ENCODE measurements at regions not wholly inside any gene's neighbourhood (a gene's known extent, or its start where the extent isn't known, plus 50 kb on each side); places are given as distances from the start of the nearest gene placed in this dataset.

DNA sequence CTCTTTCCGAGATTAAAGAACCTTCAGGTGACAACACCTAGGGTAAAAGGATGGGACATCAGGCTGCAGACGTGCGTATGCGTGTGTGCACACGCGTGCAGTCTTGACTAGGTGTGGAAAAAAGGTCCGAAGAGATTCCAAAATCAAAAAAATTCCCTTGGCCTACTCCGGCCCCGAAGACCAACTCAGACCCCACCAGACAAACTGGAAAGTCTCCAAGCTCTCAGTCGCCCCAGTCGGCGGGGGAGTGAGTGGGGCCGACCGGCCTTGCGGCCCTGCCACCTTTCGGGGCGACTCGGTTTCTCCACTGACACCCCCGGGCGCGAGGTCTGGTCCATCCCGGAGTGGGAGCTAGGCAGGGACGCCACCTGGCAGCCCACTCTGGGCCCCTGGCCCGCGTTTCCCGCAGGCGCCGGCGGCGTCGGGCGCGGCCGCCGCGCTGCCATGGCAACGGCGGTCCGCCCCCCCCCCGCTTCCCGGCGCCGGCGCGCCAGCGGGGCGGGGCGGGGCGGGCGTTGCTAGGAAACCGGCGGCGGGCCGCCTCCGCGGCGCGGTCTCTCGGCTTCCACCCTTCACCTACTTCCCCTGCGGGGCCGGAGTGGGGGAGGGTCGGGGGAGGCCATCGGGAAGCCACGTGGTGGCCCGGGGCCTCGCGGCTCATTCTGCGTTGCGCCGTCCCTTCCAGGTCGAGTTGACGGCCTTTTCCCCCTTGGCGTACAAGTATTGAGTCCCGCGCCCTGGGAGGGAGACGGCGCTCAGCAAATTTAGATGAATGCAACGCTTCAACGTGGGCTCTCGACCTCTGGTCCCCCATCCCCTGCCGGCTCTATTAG lies 253.1 kb downstream of the EFCAB11 start:
- POLR2A ChIA-PET, result no interaction called here
- CTCF ChIA-PET, result interaction anchor here (0.8 to 1.4 kb wide), 5 partner anchors 9 to 313 kb away, joined by 3 read pairs; no protein-coding TSS in a partner anchor
- Histone ChIP-seq H3K4me3 (ENCODE audit: low read depth in 2 of 2, low read length in 1 of 2) (peak overlapping the region; percentile 56 to 62), H3K4me2 (peak overlapping the region; percentile 75), H3K27ac (ENCODE audit: low read depth in 2 of 2, low read length in 1 of 2) (peak overlapping the region; percentile 12 to 89; a peak in 3 of 4 replicates), H3K9me3 (0 out of 2 replicates have a peak, but pooled peaks cover 5% of the 10 kb centered on the region), H3K79me2 (ENCODE audit: insufficient read depth) (no peaks in the 10 kb centered on the region), H4K20me1 (ENCODE audit: insufficient read depth) (no peaks in the 10 kb centered on the region), H3K36me3 (replicated peaks in 1 of 2; ENCODE audit: control insufficient read depth in 1 of 2, insufficient read depth in 2 of 2, low read length in 1 of 2) (no peaks in the 10 kb centered on the region), H3K27me3 (ENCODE audit: insufficient read depth) (no peaks in the 10 kb centered on the region), H3F3A (replicated peaks; ENCODE audit: insufficient read depth) (no peaks in the 10 kb centered on the region), H3K9me2 (no peaks in the 10 kb centered on the region), H3K4me1 (ENCODE audit: control insufficient read depth in 1 of 2, insufficient read depth in 2 of 2, low read depth in 1 of 2, low read length in 1 of 2) (peaks cover 0 to 14% of the 10 kb centered on the region in 2 experiments; a peak in 2 of 4 replicates), H2AFZ (ENCODE audit: low read depth) (peak overlapping the region; percentile 97), H3K9ac (peak overlapping the region; percentile 49; the same call in 1 of the 2 replicates)
- WGBS (ENCODE audit: low lambda C conversion rate), result 27% methylated on average over 32 of the region's 81 CpGs
- DNase-seq, result peak; percentile 96
- no peak for TF ChIP-seq MEF2A (IDR thresholded peaks at IDR 0.05; ENCODE audit: borderline replicate concordance, low read depth)
- TF ChIP-seq, protein P1, sequence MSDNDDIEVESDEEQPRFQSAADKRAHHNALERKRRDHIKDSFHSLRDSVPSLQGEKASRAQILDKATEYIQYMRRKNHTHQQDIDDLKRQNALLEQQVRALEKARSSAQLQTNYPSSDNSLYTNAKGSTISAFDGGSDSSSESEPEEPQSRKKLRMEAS (IDR thresholded peaks at IDR 0.05; ENCODE audit: low read depth), result peak; percentile 97
- no peak for TF ChIP-seq GABPA (IDR thresholded peaks at IDR 0.05; ENCODE audit: low read depth)
- TF ChIP-seq, protein P2, sequence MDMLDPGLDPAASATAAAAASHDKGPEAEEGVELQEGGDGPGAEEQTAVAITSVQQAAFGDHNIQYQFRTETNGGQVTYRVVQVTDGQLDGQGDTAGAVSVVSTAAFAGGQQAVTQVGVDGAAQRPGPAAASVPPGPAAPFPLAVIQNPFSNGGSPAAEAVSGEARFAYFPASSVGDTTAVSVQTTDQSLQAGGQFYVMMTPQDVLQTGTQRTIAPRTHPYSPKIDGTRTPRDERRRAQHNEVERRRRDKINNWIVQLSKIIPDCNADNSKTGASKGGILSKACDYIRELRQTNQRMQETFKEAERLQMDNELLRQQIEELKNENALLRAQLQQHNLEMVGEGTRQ (IDR thresholded peaks at IDR 0.05; ENCODE audit: borderline replicate concordance, low read depth, low read length), result 0 out of 2 replicates have a peak, but pooled peaks have one; percentile 4
- TF ChIP-seq NRF1 (IDR thresholded peaks at IDR 0.05; ENCODE audit: low read depth, low read length), result peak; percentile 54; the same call in 1 of the 2 replicates
- no peak for TF ChIP-seq ELF1 (IDR thresholded peaks at IDR 0.05)
- TF ChIP-seq, protein P3, sequence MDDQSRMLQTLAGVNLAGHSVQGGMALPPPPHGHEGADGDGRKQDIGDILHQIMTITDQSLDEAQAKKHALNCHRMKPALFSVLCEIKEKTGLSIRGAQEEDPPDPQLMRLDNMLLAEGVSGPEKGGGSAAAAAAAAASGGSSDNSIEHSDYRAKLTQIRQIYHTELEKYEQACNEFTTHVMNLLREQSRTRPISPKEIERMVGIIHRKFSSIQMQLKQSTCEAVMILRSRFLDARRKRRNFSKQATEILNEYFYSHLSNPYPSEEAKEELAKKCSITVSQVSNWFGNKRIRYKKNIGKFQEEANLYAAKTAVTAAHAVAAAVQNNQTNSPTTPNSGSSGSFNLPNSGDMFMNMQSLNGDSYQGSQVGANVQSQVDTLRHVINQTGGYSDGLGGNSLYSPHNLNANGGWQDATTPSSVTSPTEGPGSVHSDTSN (IDR thresholded peaks at IDR 0.05), result no peak
- TF ChIP-seq EP300 (IDR thresholded peaks at IDR 0.05; ENCODE audit: borderline replicate concordance in 1 of 2, low read depth in 1 of 2, low read length in 1 of 2), result no peak
- TF ChIP-seq SMC3 (IDR thresholded peaks at IDR 0.05; ENCODE audit: low read depth, low read length), result no peak; the same call in none of the 2 replicates
- no peak for TF ChIP-seq RCOR1 (IDR thresholded peaks at IDR 0.05; ENCODE audit: low read length)
- peak; percentile 20; the same call in 1 of the 2 replicates for TF ChIP-seq RAD21 (IDR thresholded peaks at IDR 0.05; ENCODE audit: low read length)
- TF ChIP-seq, protein P4, sequence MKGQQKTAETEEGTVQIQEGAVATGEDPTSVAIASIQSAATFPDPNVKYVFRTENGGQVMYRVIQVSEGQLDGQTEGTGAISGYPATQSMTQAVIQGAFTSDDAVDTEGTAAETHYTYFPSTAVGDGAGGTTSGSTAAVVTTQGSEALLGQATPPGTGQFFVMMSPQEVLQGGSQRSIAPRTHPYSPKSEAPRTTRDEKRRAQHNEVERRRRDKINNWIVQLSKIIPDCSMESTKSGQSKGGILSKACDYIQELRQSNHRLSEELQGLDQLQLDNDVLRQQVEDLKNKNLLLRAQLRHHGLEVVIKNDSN (IDR thresholded peaks at IDR 0.05; ENCODE audit: borderline replicate concordance, low read depth), result peak; percentile 52; the same call in 1 of the 2 replicates
- TF ChIP-seq FOXM1 (IDR thresholded peaks at IDR 0.05; ENCODE audit: low read depth), result no peak
- no peak for TF ChIP-seq YY1 (IDR thresholded peaks at IDR 0.05; ENCODE audit: low read depth)
- TF ChIP-seq CHD2 (IDR thresholded peaks at IDR 0.05; ENCODE audit: low read length, partially characterized antibody), result peak; percentile 27
- 0 out of 2 replicates have a peak, but pooled peaks have one; percentile 19 for TF ChIP-seq POLR2AphosphoS5 (IDR thresholded peaks at IDR 0.05; ENCODE audit: low read depth, low read length)
